ENCODE measurements at regions not wholly inside any gene's neighbourhood (a gene's known extent, or its start where the extent isn't known, plus 50 kb on each side); places are given as distances from the start of the nearest gene placed in this dataset.

- TF ChIP-seq CTCF (IDR thresholded peaks at IDR 0.05; ENCODE audit: poor library complexity, severe bottlenecking), result no peak
- TF ChIP-seq RAD21 (conservative IDR thresholded peaks at IDR 0.05), result no peak
- TF ChIP-seq POLR2AphosphoS5 (IDR thresholded peaks at IDR 0.05), result no peak
- TF ChIP-seq EP300 (conservative IDR thresholded peaks at IDR 0.05; ENCODE audit: poor library complexity, severe bottlenecking), result no peak
- no peak for TF ChIP-seq EZH2 (IDR thresholded peaks at IDR 0.05; ENCODE audit: borderline replicate concordance, insufficient read depth, low read length, poor library complexity, severe bottlenecking)
- TF ChIP-seq MXI1 (conservative IDR thresholded peaks at IDR 0.05; ENCODE audit: poor library complexity, severe bottlenecking), result no peak
These were observed 166.4 kb upstream of the AFF2 start for GRCh38 chrX:148333989-148334388.

Data from neural cell (in vitro differentiated cells).